IMR-90 (cell line): ENCODE measurements at regions not wholly inside any gene's neighbourhood (a gene's known extent, or its start where the extent isn't known, plus 50 kb on each side); places are given as distances from the start of the nearest gene placed in this dataset.

Source experiments
- ATAC-seq: fragments of 200-7000 bp; cut with Tn5 transposase; 2 replicates; pipeline ENCODE4 v1.9.1; 2020; ENCODE audit warnings: low read depth, mild to moderate bottlenecking, moderate library complexity
- BruUV-seq: library from RNA; stranded (reverse); fragments of 400-500 nt; replicated peaks from 2 replicates; lab custom pipeline; 2021; lab: Mats Ljungman, UMichigan
- CTCF ChIA-PET: fragments of 300-600 bp; formaldehyde crosslinking; extraction: SDS; loops from one replicate; lab custom pipeline; 2021; ENCODE audit warnings: antibody characterized with exemption; lab: Yijun Ruan, JAX
- POLR2A ChIA-PET: fragments of 300-600 bp; sonication (Branson Sonifier 250); formaldehyde crosslinking; loops from one replicate; lab custom pipeline; 2022; ENCODE audit warnings: antibody characterized with exemption; ENCODE audit not compliant: unreplicated experiment; lab: Charles Lee
- DNase-seq: peaks from one replicate; pipeline ENCODE4 v3.0.0; 2013
- H2AFZ ChIP-seq: replicated peaks from 2 replicates; pipeline ENCODE3; 2013; ENCODE audit warnings: low read length, mild to moderate bottlenecking; ENCODE audit not compliant: poor library complexity
- H2AK5ac ChIP-seq: 2 replicates; pipeline ENCODE4 v1.6.1; 2013; ENCODE audit warnings: low read depth, low read length, inconsistent platforms
- H2AK9ac ChIP-seq: replicated peaks from 2 replicates; pipeline ENCODE3; 2013; ENCODE audit warnings: mild to moderate bottlenecking, low read depth, low read length, moderate library complexity; ENCODE audit not compliant: poor library complexity
- H2BK120ac ChIP-seq: 2 replicates; pipeline ENCODE4 v1.6.1; 2013; ENCODE audit warnings: low read depth, low read length, inconsistent platforms
- H2BK15ac ChIP-seq: 3 replicates; pipeline ENCODE4 v1.6.1; 2013; ENCODE audit warnings: low read depth, low read length, inconsistent platforms
- H2BK20ac ChIP-seq: 2 replicates; pipeline ENCODE4 v1.6.1; 2013; ENCODE audit warnings: low read depth, mild to moderate bottlenecking, inconsistent platforms, low read length, moderate library complexity
- H2BK5ac ChIP-seq: 2 replicates; pipeline ENCODE4 v1.6.1; 2013; ENCODE audit warnings: mild to moderate bottlenecking, low read depth, low read length, inconsistent platforms; ENCODE audit not compliant: poor library complexity, severe bottlenecking
- H3K14ac ChIP-seq: replicated peaks from 2 replicates; pipeline ENCODE4 v1.6.1; 2013; ENCODE audit warnings: low read depth, low read length, inconsistent platforms
- H3K18ac ChIP-seq: 2 replicates; pipeline ENCODE4 v1.6.1; 2013; ENCODE audit warnings: low read depth, low read length, control low read depth
- H3K23ac ChIP-seq: 2 replicates; pipeline ENCODE4 v1.6.1; 2013; ENCODE audit warnings: low read depth, low read length, inconsistent platforms
- H3K27ac ChIP-seq: 2 replicates; pipeline ENCODE4 v1.5.1; 2013; ENCODE audit warnings: mild to moderate bottlenecking, control low read depth, low read length; ENCODE audit not compliant: insufficient read depth
- H3K27me3 ChIP-seq: 2 replicates; pipeline ENCODE4 v1.6.1; 2013; ENCODE audit warnings: low read length; ENCODE audit not compliant: control insufficient read depth, insufficient read depth
- H3K36me3 ChIP-seq: 2 replicates; pipeline ENCODE4 v1.6.1; 2013; ENCODE audit warnings: low read length, mixed read lengths; ENCODE audit not compliant: control insufficient read depth, insufficient read depth
- H3K4ac ChIP-seq: 2 replicates; pipeline ENCODE4 v1.6.1; 2013; ENCODE audit warnings: low read depth, low read length, inconsistent platforms
- H3K4me1 ChIP-seq: 2 replicates; pipeline ENCODE4 v1.6.1; 2013; ENCODE audit warnings: low read length, mixed read lengths; ENCODE audit not compliant: control insufficient read depth, insufficient read depth
- H3K4me2 ChIP-seq: 2 replicates; pipeline ENCODE4 v1.6.1; 2013; ENCODE audit warnings: low read depth, mild to moderate bottlenecking, control low read depth, low read length, moderate library complexity
- H3K4me3 ChIP-seq: 2 replicates; pipeline ENCODE4 v1.5.1; 2013; ENCODE audit warnings: low read depth, mild to moderate bottlenecking, control low read depth, low read length, moderate library complexity; ENCODE audit not compliant: insufficient read depth
- H3K56ac ChIP-seq: 2 replicates; pipeline ENCODE4 v1.6.1; 2013; ENCODE audit warnings: low read length, inconsistent platforms; ENCODE audit not compliant: insufficient read depth; ENCODE audit errors: extremely low read depth
- H3K79me1 ChIP-seq, 2 experiments: 2 replicates each; pipeline ENCODE4 v1.6.1; 2013; ENCODE audit warnings: low read length in 2 of 2, inconsistent platforms in 1 of 2, low read depth in 1 of 2
- H3K9ac ChIP-seq: 2 replicates; pipeline ENCODE4 v1.6.1; 2013; ENCODE audit warnings: low read depth, low read length, control low read depth
- H3K9me1 ChIP-seq: 2 replicates; pipeline ENCODE4 v1.6.1; 2013; ENCODE audit warnings: low read length, inconsistent platforms; ENCODE audit not compliant: insufficient read depth
- H3K9me3 ChIP-seq: 2 replicates; pipeline ENCODE4 v1.6.1; 2013; ENCODE audit warnings: low read length; ENCODE audit not compliant: control insufficient read depth, insufficient read depth
- H4K20me1 ChIP-seq: 2 replicates; pipeline ENCODE4 v1.6.1; 2013; ENCODE audit warnings: low read length, inconsistent platforms; ENCODE audit not compliant: insufficient read depth
- H4K5ac ChIP-seq: 2 replicates; pipeline ENCODE4 v1.6.1; 2013; ENCODE audit warnings: mild to moderate bottlenecking, low read depth, low read length, control low read depth
- H4K8ac ChIP-seq, 2 experiments: 2 replicates each; pipeline ENCODE4 v1.6.1; 2013; ENCODE audit warnings: low read depth in 2 of 2, low read length in 2 of 2, control low read depth in 1 of 2, inconsistent platforms in 1 of 2
- H4K91ac ChIP-seq: 2 replicates; pipeline ENCODE4 v1.6.1; 2013; ENCODE audit warnings: low read depth, low read length, inconsistent platforms; ENCODE audit not compliant: insufficient read depth
- BHLHE40 ChIP-seq: fragments of 150-350 bp; IDR thresholded peaks from 2 replicates; pipeline ENCODE4 v1.6.1; 2016; ENCODE audit warnings: mild to moderate bottlenecking, low read depth, low read length
- CEBPB ChIP-seq: IDR thresholded peaks from 2 replicates; pipeline ENCODE4 v1.6.1; 2012; ENCODE audit warnings: low read depth, low read length, improper control_type of control experiment
- CHD1 ChIP-seq: IDR thresholded peaks from 2 replicates; pipeline ENCODE4 v1.6.1; 2012; ENCODE audit warnings: low read depth, low read length, improper control_type of control experiment
- FOS ChIP-seq: fragments of 150-350 bp; IDR thresholded peaks from 2 replicates; pipeline ENCODE4 v1.6.1; 2016; ENCODE audit warnings: low read depth, low read length
- MAFK ChIP-seq: IDR thresholded peaks from 2 replicates; pipeline ENCODE4 v1.6.1; 2012; ENCODE audit warnings: low read depth, low read length, improper control_type of control experiment
- MAZ ChIP-seq: IDR thresholded peaks from 2 replicates; pipeline ENCODE4 v1.6.1; 2012; ENCODE audit warnings: low read depth, mild to moderate bottlenecking, low read length, improper control_type of control experiment, moderate library complexity, borderline replicate concordance
- MXI1 ChIP-seq: IDR thresholded peaks from 2 replicates; pipeline ENCODE4 v1.6.1; 2012; ENCODE audit warnings: low read depth, mild to moderate bottlenecking, low read length, moderate library complexity, borderline replicate concordance
- NFE2L2 ChIP-seq: fragments of 150-350 bp; IDR thresholded peaks from 2 replicates; pipeline ENCODE4 v1.6.1; 2016; ENCODE audit warnings: low read depth, mild to moderate bottlenecking, low read length
- POLR2A ChIP-seq: IDR thresholded peaks from 2 replicates; pipeline ENCODE4 v1.6.1; 2012; ENCODE audit warnings: mild to moderate bottlenecking, low read depth, low read length
- RAD21 ChIP-seq: IDR thresholded peaks from 2 replicates; pipeline ENCODE4 v1.6.1; 2012; ENCODE audit warnings: low read length, improper control_type of control experiment
- RCOR1 ChIP-seq: IDR thresholded peaks from 2 replicates; pipeline ENCODE4 v1.6.1; 2012; ENCODE audit warnings: mild to moderate bottlenecking, low read length, improper control_type of control experiment; ENCODE audit not compliant: insufficient replicate concordance
- RFX5 ChIP-seq: IDR thresholded peaks from 2 replicates; pipeline ENCODE4 v1.8.0; 2012; ENCODE audit warnings: low read depth, mild to moderate bottlenecking, low read length, moderate library complexity
- WGBS, 2 experiments: methylation state at CpG; one replicate each; pipeline versions ENCODE4 v1.1.5 to v1.1.7; 2013; ENCODE audit warnings: missing lambda C conversion rate in 2 of 2; ENCODE audit not compliant: insufficient read length in 1 of 2; ENCODE audit errors: extremely low coverage in 2 of 2; 5-methylcytosine and 5-hydroxymethylcytosine counted together
- dilution Hi-C: fragments of 300-500 bp; cut with HindIII; formaldehyde crosslinking; loops from one replicate; pipeline ENCODE4 v1.14.3; 2018; ENCODE audit warnings: low sequenced_read_pairs; ENCODE audit not compliant: unreplicated experiment
- in situ Hi-C: fragments of 300-500 bp; cut with MboI; formaldehyde crosslinking; loops from 3 replicates; pipeline ENCODE4 v1.14.3; 2019; ENCODE audit warnings: low sequenced_read_pairs, inconsistent platforms, mixed read lengths
- intact Hi-C: fragments of 100-400 bp; cut with micrococcal nuclease; formaldehyde crosslinking; loops from 2 replicates; pipeline ENCODE4 v1.10.0; 2022
- TF ChIP-seq, protein P1 (sequence below): fragments of 150-350 bp; IDR thresholded peaks from 2 replicates; pipeline ENCODE4 v1.6.1; 2016; ENCODE audit warnings: low read depth, mild to moderate bottlenecking, low read length, moderate library complexity, borderline replicate concordance
- TF ChIP-seq, protein P2 (sequence below): conservative IDR thresholded peaks from 2 replicates; pipeline ENCODE4 v1.5.1; 2012; ENCODE audit warnings: mild to moderate bottlenecking, low read depth, low read length, improper control_type of control experiment

DNA sequence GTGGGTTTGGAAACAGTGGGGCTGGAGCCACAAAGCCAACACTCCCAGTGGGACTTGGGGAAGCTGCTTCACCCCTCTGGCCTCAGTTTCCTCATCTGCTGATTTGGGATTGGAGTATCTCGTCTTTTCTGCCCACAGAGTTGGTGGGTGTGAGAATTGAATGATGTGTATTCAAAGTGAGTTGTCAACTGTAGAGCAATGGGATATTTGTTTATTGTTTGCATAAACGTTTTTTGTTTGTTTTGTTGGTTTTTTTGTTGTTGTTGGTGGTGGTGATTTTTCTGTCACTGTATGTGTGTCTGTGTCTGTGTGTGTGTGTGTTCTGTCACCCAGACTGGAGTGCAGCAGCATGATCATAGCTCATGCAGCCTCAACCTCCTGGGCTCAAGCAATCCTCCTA, 542.0 kb downstream of the MIAT start:
- Histone ChIP-seq H4K20me1 (no peaks in the 10 kb centered on the region), H3K4me2 (no peak overlapping the region), H3K27me3 (peaks cover 34% of the 10 kb centered on the region), H2BK5ac (no peak overlapping the region), H3K4me3 (no peak overlapping the region), H3K79me1 (no peaks in the 10 kb centered on the region), H3K36me3 (no peaks in the 10 kb centered on the region), H4K5ac (no peak overlapping the region), H3K14ac (no peak overlapping the region), H3K4ac (no peak overlapping the region), H3K4me1 (peaks cover 6% of the 10 kb centered on the region), H3K56ac (no peak overlapping the region), H2AK5ac (no peak overlapping the region), H3K9me1 (peaks cover 2% of the 10 kb centered on the region; the same call in 1 of the 2 replicates), H2BK120ac (no peak overlapping the region), H2AK9ac (no peak overlapping the region), H4K91ac (no peak overlapping the region), H3K9ac (no peak overlapping the region), H3K23ac (no peak overlapping the region), H2BK20ac (no peak overlapping the region), H3K27ac (no peak overlapping the region), H4K8ac (no peak overlapping the region), H2BK15ac (no peak overlapping the region), H3K18ac (no peak overlapping the region), H2AFZ (no peak overlapping the region), H3K9me3 (peaks cover 5% of the 10 kb centered on the region)
- WGBS, 2 experiments, result no CpG with 5 or more reads among the region's 2 CpGs
- BruUV-seq, result no TSS peak
- ChIA-PET CTCF (no interaction called here), POLR2A (no interaction called here)
- DNase-seq (no peak), ATAC-seq (no peak)
- intact Hi-C loops (no loop called here), in situ Hi-C loops (no loop called here), dilution Hi-C loops (no loop called here)
- TF ChIP-seq CHD1 (no peak), MAZ (no peak), POLR2A (no peak), MAFK (no peak), RAD21 (no peak), CEBPB (no peak), RFX5 (no peak), NFE2L2 (no peak), MXI1 (no peak), RCOR1 (no peak), FOS (no peak), BHLHE40 (no peak)
- TF ChIP-seq, protein P1, sequence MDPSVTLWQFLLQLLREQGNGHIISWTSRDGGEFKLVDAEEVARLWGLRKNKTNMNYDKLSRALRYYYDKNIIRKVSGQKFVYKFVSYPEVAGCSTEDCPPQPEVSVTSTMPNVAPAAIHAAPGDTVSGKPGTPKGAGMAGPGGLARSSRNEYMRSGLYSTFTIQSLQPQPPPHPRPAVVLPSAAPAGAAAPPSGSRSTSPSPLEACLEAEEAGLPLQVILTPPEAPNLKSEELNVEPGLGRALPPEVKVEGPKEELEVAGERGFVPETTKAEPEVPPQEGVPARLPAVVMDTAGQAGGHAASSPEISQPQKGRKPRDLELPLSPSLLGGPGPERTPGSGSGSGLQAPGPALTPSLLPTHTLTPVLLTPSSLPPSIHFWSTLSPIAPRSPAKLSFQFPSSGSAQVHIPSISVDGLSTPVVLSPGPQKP, result no peak
- TF ChIP-seq, protein P2, sequence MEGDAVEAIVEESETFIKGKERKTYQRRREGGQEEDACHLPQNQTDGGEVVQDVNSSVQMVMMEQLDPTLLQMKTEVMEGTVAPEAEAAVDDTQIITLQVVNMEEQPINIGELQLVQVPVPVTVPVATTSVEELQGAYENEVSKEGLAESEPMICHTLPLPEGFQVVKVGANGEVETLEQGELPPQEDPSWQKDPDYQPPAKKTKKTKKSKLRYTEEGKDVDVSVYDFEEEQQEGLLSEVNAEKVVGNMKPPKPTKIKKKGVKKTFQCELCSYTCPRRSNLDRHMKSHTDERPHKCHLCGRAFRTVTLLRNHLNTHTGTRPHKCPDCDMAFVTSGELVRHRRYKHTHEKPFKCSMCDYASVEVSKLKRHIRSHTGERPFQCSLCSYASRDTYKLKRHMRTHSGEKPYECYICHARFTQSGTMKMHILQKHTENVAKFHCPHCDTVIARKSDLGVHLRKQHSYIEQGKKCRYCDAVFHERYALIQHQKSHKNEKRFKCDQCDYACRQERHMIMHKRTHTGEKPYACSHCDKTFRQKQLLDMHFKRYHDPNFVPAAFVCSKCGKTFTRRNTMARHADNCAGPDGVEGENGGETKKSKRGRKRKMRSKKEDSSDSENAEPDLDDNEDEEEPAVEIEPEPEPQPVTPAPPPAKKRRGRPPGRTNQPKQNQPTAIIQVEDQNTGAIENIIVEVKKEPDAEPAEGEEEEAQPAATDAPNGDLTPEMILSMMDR, result no peak
